NCI-H146 (cell line): ENCODE measurements at regions not wholly inside any gene's neighbourhood (a gene's known extent, or its start where the extent isn't known, plus 50 kb on each side); places are given as distances from the start of the nearest gene placed in this dataset.
A peak's percentile ranks its signal among the peaks of the same experiment; 100 is the strongest.

Source experiments
- DNase-seq: peaks from one replicate; lab custom pipeline; 2025; lab: John Stamatoyannopoulos, UW

- no peak for DNase-seq
Measured at GRCh38 chr3:168889666-168890065, 773.8 kb downstream of the MECOM start.

- DNase-seq: no peak
Measured at GRCh38 chr3:168888781-168889180, 774.7 kb downstream of the MECOM start.

- DNase-seq: no peak
Measured at GRCh38 chr3:168885028-168885427, 778.5 kb downstream of the MECOM start.

- no peak for DNase-seq
Measured at GRCh38 chr3:168884353-168884903, 779.1 kb downstream of the MECOM start.

GRCh38 chr3:168883145-168883544, 780.4 kb downstream of the MECOM start:
- no peak for DNase-seq

GRCh38 chr3:168881804-168882203, 781.7 kb downstream of the MECOM start:
- no peak for DNase-seq

GRCh38 chr3:168878655-168879054, 782.9 kb upstream of the GOLIM4 start:
- no peak for DNase-seq

GRCh38 chr3:168877899-168878298, 782.2 kb upstream of the GOLIM4 start:
- DNase-seq: peak; percentile 39

GRCh38 chr3:168876346-168877035, 780.8 kb upstream of the GOLIM4 start:
- DNase-seq: peak; percentile 39

GRCh38 chr3:168872826-168873225, 777.1 kb upstream of the GOLIM4 start:
- no peak for DNase-seq

GRCh38 chr3:168870892-168871291, 775.2 kb upstream of the GOLIM4 start:
- DNase-seq: no peak

- DNase-seq: peak; percentile 18
Measured at GRCh38 chr3:168865022-168865551, 769.4 kb upstream of the GOLIM4 start.

GRCh38 chr3:168864107-168865021, 768.6 kb upstream of the GOLIM4 start:
- no peak for DNase-seq

- DNase-seq: no peak
Measured at GRCh38 chr3:168863561-168863960, 767.8 kb upstream of the GOLIM4 start.

- no peak for DNase-seq
Measured at GRCh38 chr3:168862466-168862865, 766.7 kb upstream of the GOLIM4 start.

- DNase-seq: no peak
Measured at GRCh38 chr3:168860592-168860991, 764.9 kb upstream of the GOLIM4 start.

GRCh38 chr3:168860028-168860427, 764.3 kb upstream of the GOLIM4 start:
- no peak for DNase-seq

- DNase-seq: no peak
Measured at GRCh38 chr3:168859574-168859973, 763.9 kb upstream of the GOLIM4 start.

GRCh38 chr3:168859143-168859542, 763.4 kb upstream of the GOLIM4 start:
- DNase-seq: no peak

GRCh38 chr3:168858327-168858726, 762.6 kb upstream of the GOLIM4 start:
- DNase-seq: no peak

- peak; percentile 73 for DNase-seq
Measured at GRCh38 chr3:168850109-168850508, 754.4 kb upstream of the GOLIM4 start.

- peak; percentile 79 for DNase-seq
Measured at GRCh38 chr3:168847291-168847883, 751.7 kb upstream of the GOLIM4 start.
